HL-60 (cell line): ENCODE measurements at regions not wholly inside any gene's neighbourhood (a gene's known extent, or its start where the extent isn't known, plus 50 kb on each side); places are given as distances from the start of the nearest gene placed in this dataset.

Experiments
- POLR2AphosphoS5 ChIP-seq: IDR thresholded peaks from 2 replicates; pipeline ENCODE4 v1.6.1; 2012; ENCODE audit warnings: low read depth
- TF ChIP-seq, protein P1 (sequence below): IDR thresholded peaks from 2 replicates; pipeline ENCODE4 v1.6.1; 2012; ENCODE audit warnings: low read depth; ENCODE audit not compliant: insufficient replicate concordance
- TF ChIP-seq, protein P2 (sequence below): IDR thresholded peaks from one replicate; pipeline ENCODE4 v1.5.1; 2011; ENCODE audit warnings: low read length, control low read depth, inconsistent platforms; ENCODE audit not compliant: insufficient read depth

DNA sequence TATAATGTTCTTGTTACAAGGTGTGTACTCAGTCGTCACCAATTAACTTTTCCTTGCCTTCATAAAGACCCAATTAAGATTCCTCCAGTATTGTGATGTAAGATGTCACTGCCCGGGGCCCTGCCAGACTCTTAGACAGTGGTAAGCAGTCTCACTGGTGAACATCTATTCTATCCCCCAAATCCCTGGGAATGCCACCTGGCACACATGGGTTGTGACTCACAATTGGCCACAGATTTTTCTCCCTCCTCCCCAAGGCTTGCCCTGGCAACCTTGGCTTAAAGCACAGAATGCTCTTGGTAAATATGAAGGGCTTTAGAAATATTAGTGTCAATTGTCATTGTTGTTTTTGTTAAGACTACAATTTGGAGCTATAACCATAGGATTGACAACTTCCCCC lies 287.9 kb downstream of the ETAA1 start:
- no peak for TF ChIP-seq POLR2AphosphoS5
- TF ChIP-seq, protein P1, sequence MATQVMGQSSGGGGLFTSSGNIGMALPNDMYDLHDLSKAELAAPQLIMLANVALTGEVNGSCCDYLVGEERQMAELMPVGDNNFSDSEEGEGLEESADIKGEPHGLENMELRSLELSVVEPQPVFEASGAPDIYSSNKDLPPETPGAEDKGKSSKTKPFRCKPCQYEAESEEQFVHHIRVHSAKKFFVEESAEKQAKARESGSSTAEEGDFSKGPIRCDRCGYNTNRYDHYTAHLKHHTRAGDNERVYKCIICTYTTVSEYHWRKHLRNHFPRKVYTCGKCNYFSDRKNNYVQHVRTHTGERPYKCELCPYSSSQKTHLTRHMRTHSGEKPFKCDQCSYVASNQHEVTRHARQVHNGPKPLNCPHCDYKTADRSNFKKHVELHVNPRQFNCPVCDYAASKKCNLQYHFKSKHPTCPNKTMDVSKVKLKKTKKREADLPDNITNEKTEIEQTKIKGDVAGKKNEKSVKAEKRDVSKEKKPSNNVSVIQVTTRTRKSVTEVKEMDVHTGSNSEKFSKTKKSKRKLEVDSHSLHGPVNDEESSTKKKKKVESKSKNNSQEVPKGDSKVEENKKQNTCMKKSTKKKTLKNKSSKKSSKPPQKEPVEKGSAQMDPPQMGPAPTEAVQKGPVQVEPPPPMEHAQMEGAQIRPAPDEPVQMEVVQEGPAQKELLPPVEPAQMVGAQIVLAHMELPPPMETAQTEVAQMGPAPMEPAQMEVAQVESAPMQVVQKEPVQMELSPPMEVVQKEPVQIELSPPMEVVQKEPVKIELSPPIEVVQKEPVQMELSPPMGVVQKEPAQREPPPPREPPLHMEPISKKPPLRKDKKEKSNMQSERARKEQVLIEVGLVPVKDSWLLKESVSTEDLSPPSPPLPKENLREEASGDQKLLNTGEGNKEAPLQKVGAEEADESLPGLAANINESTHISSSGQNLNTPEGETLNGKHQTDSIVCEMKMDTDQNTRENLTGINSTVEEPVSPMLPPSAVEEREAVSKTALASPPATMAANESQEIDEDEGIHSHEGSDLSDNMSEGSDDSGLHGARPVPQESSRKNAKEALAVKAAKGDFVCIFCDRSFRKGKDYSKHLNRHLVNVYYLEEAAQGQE = no peak
- TF ChIP-seq, protein P2, sequence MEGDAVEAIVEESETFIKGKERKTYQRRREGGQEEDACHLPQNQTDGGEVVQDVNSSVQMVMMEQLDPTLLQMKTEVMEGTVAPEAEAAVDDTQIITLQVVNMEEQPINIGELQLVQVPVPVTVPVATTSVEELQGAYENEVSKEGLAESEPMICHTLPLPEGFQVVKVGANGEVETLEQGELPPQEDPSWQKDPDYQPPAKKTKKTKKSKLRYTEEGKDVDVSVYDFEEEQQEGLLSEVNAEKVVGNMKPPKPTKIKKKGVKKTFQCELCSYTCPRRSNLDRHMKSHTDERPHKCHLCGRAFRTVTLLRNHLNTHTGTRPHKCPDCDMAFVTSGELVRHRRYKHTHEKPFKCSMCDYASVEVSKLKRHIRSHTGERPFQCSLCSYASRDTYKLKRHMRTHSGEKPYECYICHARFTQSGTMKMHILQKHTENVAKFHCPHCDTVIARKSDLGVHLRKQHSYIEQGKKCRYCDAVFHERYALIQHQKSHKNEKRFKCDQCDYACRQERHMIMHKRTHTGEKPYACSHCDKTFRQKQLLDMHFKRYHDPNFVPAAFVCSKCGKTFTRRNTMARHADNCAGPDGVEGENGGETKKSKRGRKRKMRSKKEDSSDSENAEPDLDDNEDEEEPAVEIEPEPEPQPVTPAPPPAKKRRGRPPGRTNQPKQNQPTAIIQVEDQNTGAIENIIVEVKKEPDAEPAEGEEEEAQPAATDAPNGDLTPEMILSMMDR = no peak
